Sigmoid colon (tissue), 6 donors: ENCODE measurements at regions not wholly inside any gene's neighbourhood (a gene's known extent, or its start where the extent isn't known, plus 50 kb on each side); places are given as distances from the start of the nearest gene placed in this dataset.

ENCODE experiments used
- DNase-seq: peaks from one replicate; pipeline ENCODE4 v3.0.0-alpha.2; 2019
- H3K27ac ChIP-seq, 4 donors: fragments of 200-600 bp; sonication (generic); one replicate each; pipeline ENCODE4 v1.5.1; 2016 to 2019; ENCODE audit warnings: mild to moderate bottlenecking in 1 of 4
- H3K27me3 ChIP-seq, 3 donors: fragments of 200-600 bp; sonication (generic); one replicate each; pipeline ENCODE4 v1.5.1; 2019; ENCODE audit warnings: mild to moderate bottlenecking in 1 of 3
- H3K36me3 ChIP-seq, 4 donors: fragments of 200-600 bp; sonication (generic); one replicate each; pipeline ENCODE4 v1.5.1; 2016 to 2019
- H3K4me1 ChIP-seq, 4 donors: fragments of 200-600 bp; sonication (generic); one replicate each; pipeline ENCODE4 v1.5.1; 2017 to 2019
- H3K4me3 ChIP-seq, 4 donors: fragments of 200-600 bp; sonication (generic); one replicate each; pipeline ENCODE4 v1.5.1; 2017 to 2019; ENCODE audit warnings: mild to moderate bottlenecking in 2 of 4, moderate library complexity in 1 of 4
- H3K9me3 ChIP-seq, 4 donors: fragments of 200-600 bp in 3 of 4; sonication (generic) in 3 of 4; one replicate each; pipeline versions ENCODE4 v1.5.1 to v1.6.1; 2013 to 2019
- EP300 ChIP-seq, 4 donors: sonication (generic); formaldehyde crosslinking; IDR thresholded peaks; one replicate each; pipeline ENCODE4 v1.6.1; 2017; ENCODE audit warnings: antibody characterized with exemption in 4 of 4
- POLR2A ChIP-seq, 2 donors: fragments of 450-650 bp; IDR thresholded peaks; one replicate each; pipeline ENCODE4 v1.6.1; 2016; ENCODE audit warnings: antibody characterized with exemption in 2 of 2, mild to moderate bottlenecking in 2 of 2, moderate library complexity in 2 of 2
- POLR2AphosphoS5 ChIP-seq, 4 donors: sonication (generic); formaldehyde crosslinking; IDR thresholded peaks; one replicate each; pipeline ENCODE4 v1.6.1; 2017; ENCODE audit warnings: antibody characterized with exemption in 4 of 4
- WGBS, 2 donors: extraction: QIAGEN DNeasy Blood & Tissue Kit; methylation state at CpG; one replicate each; pipeline ENCODE4 v1.1.7; 2013; 5-methylcytosine and 5-hydroxymethylcytosine counted together
- intact Hi-C: fragments of 100-400 bp; cut with DNase I; formaldehyde crosslinking; loops from one replicate; pipeline ENCODE4 v1.15.1; 2023
- TF ChIP-seq, protein P1 (sequence below), 4 experiments: fragments of 450-650 bp in 3 of 4; fragments of 200-600 bp in 1 of 4; IDR thresholded peaks; one replicate each; pipeline ENCODE4 v1.5.1; 2016 to 2019; ENCODE audit warnings: antibody characterized with exemption in 4 of 4, mild to moderate bottlenecking in 3 of 4, moderate library complexity in 2 of 4
- donor health status: healthy with polysubstance abuse.
- donor health status: healthy.

DNA sequence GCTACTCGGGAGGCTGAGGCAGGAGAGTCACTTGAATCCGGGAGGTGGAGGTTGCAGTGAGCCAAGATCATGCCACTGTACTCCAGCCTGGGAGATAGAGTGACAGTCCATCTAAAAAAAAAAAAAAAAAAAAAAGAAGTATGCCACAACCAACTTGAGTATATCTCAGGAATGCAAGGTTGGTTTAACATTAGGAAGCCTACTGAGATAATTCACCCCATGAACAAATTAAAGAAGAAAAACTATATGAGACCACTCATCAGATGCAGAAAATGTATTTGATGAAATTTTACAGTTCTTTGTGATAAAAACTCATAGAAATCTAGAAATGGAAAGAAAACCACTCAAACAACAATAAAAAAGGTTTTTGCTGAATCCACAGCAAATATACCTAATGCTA lies 373.8 kb downstream of the LMO4 start:
- no peak for DNase-seq
- WGBS, 2 donors: 95 to 98% methylated on average over 2 of the region's 2 CpGs
- Histone ChIP-seq H3K9me3 (peaks cover 0 to 6% (median 3%) of the 10 kb centered on the region in 4 donors), H3K4me1 (no peaks in the 10 kb centered on the region), H3K4me3 (no peak overlapping the region), H3K27ac (no peak overlapping the region), H3K36me3 (no peaks in the 10 kb centered on the region), H3K27me3 (no peaks in the 10 kb centered on the region)
- TF ChIP-seq, protein P1, sequence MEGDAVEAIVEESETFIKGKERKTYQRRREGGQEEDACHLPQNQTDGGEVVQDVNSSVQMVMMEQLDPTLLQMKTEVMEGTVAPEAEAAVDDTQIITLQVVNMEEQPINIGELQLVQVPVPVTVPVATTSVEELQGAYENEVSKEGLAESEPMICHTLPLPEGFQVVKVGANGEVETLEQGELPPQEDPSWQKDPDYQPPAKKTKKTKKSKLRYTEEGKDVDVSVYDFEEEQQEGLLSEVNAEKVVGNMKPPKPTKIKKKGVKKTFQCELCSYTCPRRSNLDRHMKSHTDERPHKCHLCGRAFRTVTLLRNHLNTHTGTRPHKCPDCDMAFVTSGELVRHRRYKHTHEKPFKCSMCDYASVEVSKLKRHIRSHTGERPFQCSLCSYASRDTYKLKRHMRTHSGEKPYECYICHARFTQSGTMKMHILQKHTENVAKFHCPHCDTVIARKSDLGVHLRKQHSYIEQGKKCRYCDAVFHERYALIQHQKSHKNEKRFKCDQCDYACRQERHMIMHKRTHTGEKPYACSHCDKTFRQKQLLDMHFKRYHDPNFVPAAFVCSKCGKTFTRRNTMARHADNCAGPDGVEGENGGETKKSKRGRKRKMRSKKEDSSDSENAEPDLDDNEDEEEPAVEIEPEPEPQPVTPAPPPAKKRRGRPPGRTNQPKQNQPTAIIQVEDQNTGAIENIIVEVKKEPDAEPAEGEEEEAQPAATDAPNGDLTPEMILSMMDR (IDR thresholded peaks at IDR 0.05): no peak
- no peak for TF ChIP-seq POLR2A (IDR thresholded peaks at IDR 0.05)
- no peak for TF ChIP-seq EP300 (IDR thresholded peaks at IDR 0.05)
- TF ChIP-seq POLR2AphosphoS5 (IDR thresholded peaks at IDR 0.05): no peak
- intact Hi-C loops: no loop called here

DNA sequence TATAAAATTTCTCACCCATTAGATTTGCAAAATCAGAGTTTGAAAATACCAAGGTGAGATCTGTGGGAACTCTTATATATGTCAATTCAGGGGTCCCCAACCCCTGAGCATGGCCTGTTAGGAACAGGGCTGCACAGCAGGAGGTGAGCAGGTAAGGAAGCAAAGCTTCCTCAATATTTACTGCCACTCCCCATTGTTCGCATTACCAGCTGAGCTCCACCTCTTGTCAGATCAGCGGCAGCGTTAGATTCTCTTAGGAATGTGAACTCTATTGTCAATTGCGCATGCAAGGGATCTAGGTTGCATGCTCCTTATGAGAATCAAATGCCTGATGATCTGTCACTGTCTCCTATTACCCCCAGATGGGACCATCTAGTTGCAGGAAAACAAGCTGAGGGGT lies 376.6 kb downstream of the LMO4 start:
- Histone ChIP-seq H3K9me3 (peaks cover 0 to 6% (median 3%) of the 10 kb centered on the region in 4 donors), H3K27ac (no peak overlapping the region), H3K4me3 (no peak overlapping the region), H3K36me3 (no peaks in the 10 kb centered on the region), H3K4me1 (no peaks in the 10 kb centered on the region), H3K27me3 (no peaks in the 10 kb centered on the region)
- DNase-seq: no peak
- TF ChIP-seq EP300 (IDR thresholded peaks at IDR 0.05) (no peak), POLR2AphosphoS5 (IDR thresholded peaks at IDR 0.05) (no peak), POLR2A (IDR thresholded peaks at IDR 0.05) (no peak)
- TF ChIP-seq, protein P1 (IDR thresholded peaks at IDR 0.05): no peak
- WGBS, 2 donors: 72 to 89% methylated on average over 4 of the region's 4 CpGs
- intact Hi-C loops: no loop called here

DNA sequence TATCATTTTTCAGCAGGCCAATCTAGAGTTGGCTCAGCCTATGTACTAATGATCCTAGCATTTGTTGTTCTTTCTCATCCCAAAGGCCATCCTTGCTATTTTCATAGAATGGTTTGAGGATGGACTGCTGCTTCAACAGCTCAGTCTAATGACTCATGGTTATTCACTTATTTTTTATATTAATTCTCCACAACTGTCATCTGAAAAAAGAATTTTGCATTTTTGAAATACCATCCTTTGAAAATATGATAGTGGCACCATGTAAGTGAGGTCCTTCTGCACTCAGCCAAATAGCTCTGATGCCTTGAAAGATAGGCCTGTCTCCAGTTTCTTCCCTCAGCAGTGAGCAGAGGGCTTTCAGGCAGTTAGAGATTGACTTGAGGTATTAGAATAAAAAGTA lies 377.5 kb downstream of the LMO4 start:
- H3K4me3 ChIP-seq: no peak overlapping the region
- TF ChIP-seq POLR2AphosphoS5 (IDR thresholded peaks at IDR 0.05) (no peak), POLR2A (IDR thresholded peaks at IDR 0.05) (no peak), EP300 (IDR thresholded peaks at IDR 0.05) (no peak)
- TF ChIP-seq, protein P1 (IDR thresholded peaks at IDR 0.05): no peak
- intact Hi-C loops: no loop called here
- H3K9me3 ChIP-seq: peaks cover 0 to 6% (median 3%) of the 10 kb centered on the region in 4 donors
- no peaks in the 10 kb centered on the region for H3K4me1 ChIP-seq
- no peaks in the 10 kb centered on the region for H3K36me3 ChIP-seq
- no peaks in the 10 kb centered on the region for H3K27me3 ChIP-seq
- no peak overlapping the region for H3K27ac ChIP-seq
- no peak for DNase-seq

DNA sequence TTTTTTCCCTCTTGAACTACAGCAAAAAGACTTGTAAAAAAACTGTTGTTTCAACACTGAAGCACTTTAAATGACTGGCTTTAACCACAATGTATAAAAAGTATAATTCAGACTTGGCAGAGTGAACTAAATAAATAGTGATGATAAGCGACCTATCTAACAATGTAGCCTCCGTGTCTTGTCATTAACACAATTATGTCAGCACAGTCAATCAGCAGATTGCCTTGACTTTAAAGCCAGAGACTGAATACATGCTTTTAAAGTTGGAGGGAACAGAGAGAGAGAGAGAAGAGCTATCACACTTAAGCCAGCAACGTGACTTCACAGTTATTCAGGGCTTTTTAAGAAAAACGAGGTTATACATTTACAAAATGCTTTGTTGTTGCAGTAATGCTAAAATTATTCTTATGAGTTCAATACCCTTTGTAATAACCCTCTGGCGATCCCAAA lies 378.1 kb downstream of the LMO4 start:
- no peak overlapping the region for H3K4me3 ChIP-seq
- no peaks in the 10 kb centered on the region for H3K36me3 ChIP-seq
- no peak overlapping the region for H3K27ac ChIP-seq
- intact Hi-C loops: no loop called here
- H3K27me3 ChIP-seq: no peaks in the 10 kb centered on the region
- H3K9me3 ChIP-seq: peaks cover 0 to 6% (median 3%) of the 10 kb centered on the region in 4 donors
- WGBS, 2 donors: 19 to 59% methylated on average over 5 of the region's 5 CpGs
- no peak for TF ChIP-seq EP300 (IDR thresholded peaks at IDR 0.05)
- no peak for DNase-seq
- H3K4me1 ChIP-seq: peaks cover 0 to 3% (median under 1%) of the 10 kb centered on the region in 4 donors

DNA sequence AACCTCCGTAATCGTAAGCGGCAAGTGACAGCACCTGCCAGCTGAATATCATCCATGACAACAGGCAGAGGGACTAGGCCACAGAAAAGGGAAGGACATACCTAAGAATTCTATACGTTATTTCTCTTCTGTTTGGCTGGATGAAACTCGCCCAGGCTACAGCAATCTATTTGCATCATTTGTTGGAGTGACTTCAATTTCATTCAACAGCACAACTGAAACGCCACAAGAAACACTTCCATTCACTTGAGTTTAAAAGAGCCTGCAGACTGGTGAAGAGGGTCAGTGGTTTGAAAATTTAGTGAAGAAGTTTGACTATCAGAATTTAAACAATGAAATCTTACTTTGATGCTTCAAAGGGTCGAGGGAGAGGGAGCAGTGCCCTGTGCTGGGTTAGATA lies 378.7 kb downstream of the LMO4 start:
- WGBS, 2 donors: 87 to 89% methylated on average over 7 of the region's 7 CpGs
- TF ChIP-seq, protein P1 (IDR thresholded peaks at IDR 0.05): no peak
- TF ChIP-seq EP300 (IDR thresholded peaks at IDR 0.05) (no peak), POLR2AphosphoS5 (IDR thresholded peaks at IDR 0.05) (no peak), POLR2A (IDR thresholded peaks at IDR 0.05) (no peak)
- H3K27me3 ChIP-seq: no peaks in the 10 kb centered on the region

More for the DNA sequence above, 378.7 kb downstream of the LMO4 start:
- Histone ChIP-seq H3K4me1 (peaks cover 0 to 8% (median 3%) of the 10 kb centered on the region in 4 donors), H3K27ac (no peak overlapping the region), H3K9me3 (peaks cover 0 to 4% (median under 1%) of the 10 kb centered on the region in 4 donors), H3K4me3 (no peak overlapping the region), H3K36me3 (no peaks in the 10 kb centered on the region)
- intact Hi-C loops: no loop called here
- no peak for DNase-seq
